Neural progenitor cell (in vitro differentiated cells): ENCODE measurements at regions not wholly inside any gene's neighbourhood (a gene's known extent, or its start where the extent isn't known, plus 50 kb on each side); places are given as distances from the start of the nearest gene placed in this dataset.

Experiments
- DNase-seq: peaks from one replicate; pipeline ENCODE4 v3.0.0-alpha.2; 2016; ENCODE audit warnings: low spot score
- H2AFZ ChIP-seq: fragments of 200-600 bp; sonication (generic); replicated peaks from 2 replicates; pipeline ENCODE4 v1.6.1; 2016; ENCODE audit warnings: antibody characterized with exemption
- H3F3A ChIP-seq: fragments of 200-600 bp; sonication (generic); 2 replicates; pipeline ENCODE4 v1.6.1; 2016; ENCODE audit warnings: antibody characterized with exemption, low read depth
- H3K27ac ChIP-seq: fragments of 200-600 bp; sonication (generic); 2 replicates; pipeline ENCODE4 v1.5.1; 2016; ENCODE audit warnings: mild to moderate bottlenecking
- H3K27me3 ChIP-seq: fragments of 200-600 bp; sonication (generic); 2 replicates; pipeline ENCODE4 v1.6.1; 2016; ENCODE audit warnings: mild to moderate bottlenecking, moderate library complexity
- H3K36me3 ChIP-seq: fragments of 200-600 bp; sonication (generic); 2 replicates; pipeline ENCODE4 v1.5.1; 2016
- H3K4me1 ChIP-seq: fragments of 200-600 bp; sonication (generic); 2 replicates; pipeline ENCODE4 v1.6.1; 2016; ENCODE audit warnings: mixed run types
- H3K4me2 ChIP-seq: fragments of 200-600 bp; sonication (generic); 2 replicates; pipeline ENCODE4 v1.6.1; 2016
- H3K4me3 ChIP-seq: fragments of 200-600 bp; sonication (generic); 2 replicates; pipeline ENCODE4 v1.5.1; 2016
- H3K79me2 ChIP-seq: fragments of 200-600 bp; sonication (generic); 2 replicates; pipeline ENCODE4 v1.6.1; 2016; ENCODE audit warnings: low read depth
- H3K9ac ChIP-seq: fragments of 200-600 bp; sonication (generic); 2 replicates; pipeline ENCODE4 v1.6.1; 2016
- H3K9me3 ChIP-seq: fragments of 200-600 bp; sonication (generic); 2 replicates; pipeline ENCODE4 v1.5.1; 2016; ENCODE audit warnings: low read depth
- H4K20me1 ChIP-seq: fragments of 200-600 bp; sonication (generic); 2 replicates; pipeline ENCODE4 v1.6.1; 2016; ENCODE audit warnings: low read depth
- H3K27ac Mint-ChIP-seq: 3 replicates; pipeline ENCODE4 v1.8.0; 2021; ENCODE audit warnings: mixed read lengths
- H3K27me3 Mint-ChIP-seq: 2 replicates; pipeline ENCODE4 v1.8.0; 2022; ENCODE audit warnings: low read depth, mild to moderate bottlenecking, inconsistent platforms, moderate library complexity, mixed read lengths; ENCODE audit not compliant: insufficient read depth
- H3K36me3 Mint-ChIP-seq: 3 replicates; pipeline ENCODE4 v1.8.0; 2021; ENCODE audit warnings: mixed read lengths
- H3K4me1 Mint-ChIP-seq: 3 replicates; pipeline ENCODE4 v1.8.0; 2021; ENCODE audit warnings: mixed read lengths
- H3K4me3 Mint-ChIP-seq: 3 replicates; pipeline ENCODE4 v1.8.0; 2021; ENCODE audit warnings: mild to moderate bottlenecking, moderate library complexity, mixed read lengths
- H3K9me3 Mint-ChIP-seq: 3 replicates; pipeline ENCODE4 v1.8.0; 2020; ENCODE audit warnings: mixed read lengths
- CTCF ChIP-seq: fragments of 200-600 bp; sonication (generic); IDR thresholded peaks from 2 replicates; pipeline ENCODE4 v1.5.1; 2017; ENCODE audit warnings: antibody characterized with exemption, mild to moderate bottlenecking
- EZH2 ChIP-seq: fragments of 200-600 bp; sonication (generic); IDR thresholded peaks from 2 replicates; pipeline ENCODE4 v1.6.1; 2017; ENCODE audit warnings: antibody characterized with exemption, mild to moderate bottlenecking, moderate library complexity
- EZH2phosphoT487 ChIP-seq: fragments of 200-600 bp; sonication (generic); IDR thresholded peaks from 2 replicates; pipeline ENCODE4 v1.6.1; 2017; ENCODE audit warnings: antibody characterized with exemption

- H3K27ac Mint-ChIP-seq = no peak overlapping the region
- H3F3A ChIP-seq = no peaks in the 10 kb centered on the region
- no peaks in the 10 kb centered on the region for H3K27me3 ChIP-seq
- peaks cover 3% of the 10 kb centered on the region for H3K27me3 Mint-ChIP-seq
- no peak overlapping the region for H3K4me3 ChIP-seq
- no peak overlapping the region for H2AFZ ChIP-seq
- H3K4me1 Mint-ChIP-seq = peaks cover 3% of the 10 kb centered on the region
- no peak overlapping the region for H3K9ac ChIP-seq
- no peaks in the 10 kb centered on the region for H3K36me3 Mint-ChIP-seq
- H3K79me2 ChIP-seq = no peaks in the 10 kb centered on the region
- peaks cover 8% of the 10 kb centered on the region for H3K4me1 ChIP-seq
- no peaks in the 10 kb centered on the region for H3K9me3 ChIP-seq
- no peak overlapping the region for H3K4me3 Mint-ChIP-seq
- no peaks in the 10 kb centered on the region for H3K36me3 ChIP-seq
- no peak for DNase-seq
- no peak overlapping the region for H3K4me2 ChIP-seq
- H3K9me3 Mint-ChIP-seq = no peaks in the 10 kb centered on the region
- TF ChIP-seq EZH2 (no peak), EZH2phosphoT487 (no peak), CTCF (no peak)
- no peak overlapping the region for H3K27ac ChIP-seq
- H4K20me1 ChIP-seq = no peaks in the 10 kb centered on the region
These were observed 72.4 kb upstream of the CACHD1 start for GRCh38 chr1:64397541-64397940.

GRCh38 chr1:64398936-64399335 lies 71.0 kb upstream of the CACHD1 start:
- Histone ChIP-seq H2AFZ (no peak overlapping the region), H3K4me2 (no peak overlapping the region), H3K36me3 (no peaks in the 10 kb centered on the region), H3F3A (no peaks in the 10 kb centered on the region), H3K79me2 (no peaks in the 10 kb centered on the region), H3K4me1 (no peaks in the 10 kb centered on the region), H3K9me3 (no peaks in the 10 kb centered on the region), H4K20me1 (no peaks in the 10 kb centered on the region), H3K27me3 (no peaks in the 10 kb centered on the region), H3K4me3 (no peak overlapping the region), H3K27ac (no peak overlapping the region), H3K9ac (no peak overlapping the region)
- no peak for TF ChIP-seq EZH2
- TF ChIP-seq CTCF = no peak
- no peak for TF ChIP-seq EZH2phosphoT487
- no peak for DNase-seq
- no peaks in the 10 kb centered on the region for H3K36me3 Mint-ChIP-seq
- peaks cover 2% of the 10 kb centered on the region for H3K4me1 Mint-ChIP-seq
- no peaks in the 10 kb centered on the region for H3K9me3 Mint-ChIP-seq
- H3K27me3 Mint-ChIP-seq = peaks cover 3% of the 10 kb centered on the region
- no peak overlapping the region for H3K4me3 Mint-ChIP-seq
- H3K27ac Mint-ChIP-seq = no peak overlapping the region

GRCh38 chr1:64401285-64401684 lies 68.6 kb upstream of the CACHD1 start:
- Histone ChIP-seq H3K4me2 (no peak overlapping the region), H4K20me1 (no peaks in the 10 kb centered on the region), H3K36me3 (no peaks in the 10 kb centered on the region), H3K27me3 (no peaks in the 10 kb centered on the region), H3K4me1 (no peaks in the 10 kb centered on the region), H3K9me3 (no peaks in the 10 kb centered on the region), H3K27ac (no peak overlapping the region), H3F3A (no peaks in the 10 kb centered on the region), H3K9ac (no peak overlapping the region), H2AFZ (no peak overlapping the region), H3K4me3 (no peak overlapping the region), H3K79me2 (no peaks in the 10 kb centered on the region)
- H3K9me3 Mint-ChIP-seq = no peaks in the 10 kb centered on the region
- H3K4me3 Mint-ChIP-seq = no peak overlapping the region
- TF ChIP-seq CTCF (no peak), EZH2 (no peak), EZH2phosphoT487 (no peak)
- DNase-seq = no peak
- H3K27ac Mint-ChIP-seq = no peak overlapping the region
- H3K4me1 Mint-ChIP-seq = peaks cover 2% of the 10 kb centered on the region
- H3K36me3 Mint-ChIP-seq = no peaks in the 10 kb centered on the region
- peaks cover under 1% of the 10 kb centered on the region for H3K27me3 Mint-ChIP-seq
